Astrocyte (in vitro differentiated cells and primary cell): ENCODE measurements at regions not wholly inside any gene's neighbourhood (a gene's known extent, or its start where the extent isn't known, plus 50 kb on each side); places are given as distances from the start of the nearest gene placed in this dataset.

Source experiments
- CTCF ChIP-seq: IDR thresholded peaks from 2 replicates; pipeline ENCODE4 v1.5.1; 2011; ENCODE audit warnings: low read depth, mild to moderate bottlenecking, inconsistent platforms, low read length, moderate library complexity; ENCODE audit not compliant: insufficient read depth
- EZH2 ChIP-seq: IDR thresholded peaks from 2 replicates; pipeline ENCODE4 v1.6.1; 2012; ENCODE audit warnings: mild to moderate bottlenecking, low read length, inconsistent platforms; ENCODE audit not compliant: insufficient read depth

- TF ChIP-seq CTCF (no peak), EZH2 (no peak)
These were observed 96.2 kb downstream of the GLRX3 start for GRCh38 chr10:130232166-130233034.
